ENCODE measurements at regions not wholly inside any gene's neighbourhood (a gene's known extent, or its start where the extent isn't known, plus 50 kb on each side); places are given as distances from the start of the nearest gene placed in this dataset.

- no peak overlapping the region for H3K4me3 Mint-ChIP-seq
- no peaks in the 10 kb centered on the region for H3K36me3 ChIP-seq (ENCODE audit: insufficient read depth)
- no peaks in the 10 kb centered on the region for H3K79me2 ChIP-seq (replicated peaks; ENCODE audit: insufficient read depth)
- H3K4me1 ChIP-seq (ENCODE audit: insufficient read depth), result no peaks in the 10 kb centered on the region
- H3K27me3 ChIP-seq (ENCODE audit: insufficient read depth), result no peaks in the 10 kb centered on the region
- no peak overlapping the region for H3K27ac ChIP-seq (ENCODE audit: low read depth)
- peaks cover 7% of the 10 kb centered on the region for H3K27me3 Mint-ChIP-seq (ENCODE audit: insufficient read depth, low read depth, poor library complexity)
- no peaks in the 10 kb centered on the region for H3F3A ChIP-seq (replicated peaks; ENCODE audit: low read depth)
- peaks cover 12% of the 10 kb centered on the region for H3K9me2 ChIP-seq (ENCODE audit: insufficient read depth)
- no peaks in the 10 kb centered on the region for H4K20me1 ChIP-seq (replicated peaks; ENCODE audit: insufficient read depth)
- no peak for TF ChIP-seq EZH2 (IDR thresholded peaks at IDR 0.05; ENCODE audit: low read depth, unreplicated experiment)
- TF ChIP-seq, protein P1, sequence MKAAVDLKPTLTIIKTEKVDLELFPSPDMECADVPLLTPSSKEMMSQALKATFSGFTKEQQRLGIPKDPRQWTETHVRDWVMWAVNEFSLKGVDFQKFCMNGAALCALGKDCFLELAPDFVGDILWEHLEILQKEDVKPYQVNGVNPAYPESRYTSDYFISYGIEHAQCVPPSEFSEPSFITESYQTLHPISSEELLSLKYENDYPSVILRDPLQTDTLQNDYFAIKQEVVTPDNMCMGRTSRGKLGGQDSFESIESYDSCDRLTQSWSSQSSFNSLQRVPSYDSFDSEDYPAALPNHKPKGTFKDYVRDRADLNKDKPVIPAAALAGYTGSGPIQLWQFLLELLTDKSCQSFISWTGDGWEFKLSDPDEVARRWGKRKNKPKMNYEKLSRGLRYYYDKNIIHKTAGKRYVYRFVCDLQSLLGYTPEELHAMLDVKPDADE (IDR thresholded peaks at IDR 0.05), result no peak
- no peak for TF ChIP-seq ZNF114 (CRISPR knock-in tag; IDR thresholded peaks at IDR 0.05)
- no peak for TF ChIP-seq JUNB (IDR thresholded peaks at IDR 0.05; ENCODE audit: unreplicated experiment)
- no peaks in the 10 kb centered on the region for H3K36me3 Mint-ChIP-seq (ENCODE audit: low read depth)
- no peaks in the 10 kb centered on the region for H3K4me1 Mint-ChIP-seq
- ATAC-seq, result no peak
- H3K9me3 Mint-ChIP-seq, result no peaks in the 10 kb centered on the region
- no peak overlapping the region for H3K4me2 ChIP-seq
- 0 out of 2 replicates have a peak overlapping the region, but pooled peaks have one; percentile 14 for H2AFZ ChIP-seq
- H3K4me3 ChIP-seq, result no peak overlapping the region
- no peak overlapping the region for H3K27ac Mint-ChIP-seq
- DNase-seq (ENCODE audit: low spot score), result no peak
These were observed 371.7 kb downstream of the TNS1 start for GRCh38 chr2:217631115-217631514.

DNA sequence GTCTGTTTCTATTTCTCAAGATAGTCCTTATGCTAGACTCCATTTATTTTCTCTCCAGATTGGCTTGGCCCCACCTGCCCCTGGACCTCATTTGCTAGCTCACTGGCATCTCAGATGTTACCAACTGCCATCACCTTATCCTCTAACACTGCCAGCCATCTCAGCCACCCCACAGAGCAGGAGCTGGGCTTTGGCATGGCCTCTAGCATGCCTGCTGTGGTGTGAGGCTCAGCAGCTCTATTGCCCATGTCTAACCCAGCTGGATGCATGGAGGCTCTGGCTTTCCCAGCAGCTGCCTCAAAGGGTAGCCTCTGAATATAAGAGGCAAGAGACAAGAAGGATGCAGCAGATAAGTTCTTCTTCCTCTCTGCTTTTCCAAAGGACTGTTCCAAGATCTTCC is 373.4 kb downstream of the TNS1 start:
- ATAC-seq (no peak), DNase-seq (ENCODE audit: low spot score) (no peak)
- Histone ChIP-seq H3K4me2 (no peak overlapping the region), H3K9me2 (ENCODE audit: insufficient read depth) (0 out of 2 replicates have a peak, but pooled peaks cover 4% of the 10 kb centered on the region), H3K4me3 (no peak overlapping the region), H3K4me1 (ENCODE audit: insufficient read depth) (no peaks in the 10 kb centered on the region), H3F3A (replicated peaks; ENCODE audit: low read depth) (no peaks in the 10 kb centered on the region), H3K36me3 (ENCODE audit: insufficient read depth) (no peaks in the 10 kb centered on the region), H3K79me2 (replicated peaks; ENCODE audit: insufficient read depth) (no peaks in the 10 kb centered on the region), H3K27ac (ENCODE audit: low read depth) (no peak overlapping the region), H3K27me3 (ENCODE audit: insufficient read depth) (no peaks in the 10 kb centered on the region), H4K20me1 (replicated peaks; ENCODE audit: insufficient read depth) (no peaks in the 10 kb centered on the region), H2AFZ (no peak overlapping the region)
- Mint-ChIP-seq H3K36me3 (ENCODE audit: low read depth) (no peaks in the 10 kb centered on the region), H3K9me3 (no peaks in the 10 kb centered on the region), H3K4me1 (no peaks in the 10 kb centered on the region), H3K4me3 (no peak overlapping the region), H3K27me3 (ENCODE audit: insufficient read depth, low read depth, poor library complexity) (peaks cover 7% of the 10 kb centered on the region), H3K27ac (no peak overlapping the region)
- TF ChIP-seq REST (IDR thresholded peaks at IDR 0.05; ENCODE audit: unreplicated experiment) (no peak), STAT1 (IDR thresholded peaks at IDR 0.05; ENCODE audit: unreplicated experiment) (no peak), ZNF331 (CRISPR knock-in tag; IDR thresholded peaks at IDR 0.05; ENCODE audit: low read depth) (no peak), CREB1 (CRISPR knock-in tag; IDR thresholded peaks at IDR 0.05; ENCODE audit: low read depth) (no peak), EZH2 (IDR thresholded peaks at IDR 0.05; ENCODE audit: low read depth, unreplicated experiment) (no peak)
